ENCODE measurements at regions not wholly inside any gene's neighbourhood (a gene's known extent, or its start where the extent isn't known, plus 50 kb on each side); places are given as distances from the start of the nearest gene placed in this dataset.

GRCh38 chr2:106011380-106011779 lies 182.7 kb downstream of the UXS1 start:
- DNase-seq = no peak
- Histone ChIP-seq H3K9me3 (peaks cover 0 to 15% (median 9%) of the 10 kb centered on the region in 4 donors), H3K27ac (no peak overlapping the region), H3K36me3 (no peaks in the 10 kb centered on the region), H3K27me3 (no peaks in the 10 kb centered on the region), H3K4me1 (no peaks in the 10 kb centered on the region), H3K4me3 (no peak overlapping the region)
- TF ChIP-seq, protein P1, sequence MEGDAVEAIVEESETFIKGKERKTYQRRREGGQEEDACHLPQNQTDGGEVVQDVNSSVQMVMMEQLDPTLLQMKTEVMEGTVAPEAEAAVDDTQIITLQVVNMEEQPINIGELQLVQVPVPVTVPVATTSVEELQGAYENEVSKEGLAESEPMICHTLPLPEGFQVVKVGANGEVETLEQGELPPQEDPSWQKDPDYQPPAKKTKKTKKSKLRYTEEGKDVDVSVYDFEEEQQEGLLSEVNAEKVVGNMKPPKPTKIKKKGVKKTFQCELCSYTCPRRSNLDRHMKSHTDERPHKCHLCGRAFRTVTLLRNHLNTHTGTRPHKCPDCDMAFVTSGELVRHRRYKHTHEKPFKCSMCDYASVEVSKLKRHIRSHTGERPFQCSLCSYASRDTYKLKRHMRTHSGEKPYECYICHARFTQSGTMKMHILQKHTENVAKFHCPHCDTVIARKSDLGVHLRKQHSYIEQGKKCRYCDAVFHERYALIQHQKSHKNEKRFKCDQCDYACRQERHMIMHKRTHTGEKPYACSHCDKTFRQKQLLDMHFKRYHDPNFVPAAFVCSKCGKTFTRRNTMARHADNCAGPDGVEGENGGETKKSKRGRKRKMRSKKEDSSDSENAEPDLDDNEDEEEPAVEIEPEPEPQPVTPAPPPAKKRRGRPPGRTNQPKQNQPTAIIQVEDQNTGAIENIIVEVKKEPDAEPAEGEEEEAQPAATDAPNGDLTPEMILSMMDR (IDR thresholded peaks at IDR 0.05) = no peak
- TF ChIP-seq POLR2AphosphoS5 (IDR thresholded peaks at IDR 0.05) = no peak
- TF ChIP-seq POLR2A (IDR thresholded peaks at IDR 0.05) = no peak
- TF ChIP-seq EP300 (IDR thresholded peaks at IDR 0.05) = no peak
- 76% methylated on average over 2 of the region's 2 CpGs for WGBS, 2 donors
- no peak for ATAC-seq (ENCODE audit: low FRiP score in 2 of 2)

- WGBS, 2 donors = 84 to 89% methylated on average over 6 of the region's 6 CpGs
- no peak for DNase-seq
These were observed 183.2 kb downstream of the UXS1 start for GRCh38 chr2:106010818-106011355.

DNA sequence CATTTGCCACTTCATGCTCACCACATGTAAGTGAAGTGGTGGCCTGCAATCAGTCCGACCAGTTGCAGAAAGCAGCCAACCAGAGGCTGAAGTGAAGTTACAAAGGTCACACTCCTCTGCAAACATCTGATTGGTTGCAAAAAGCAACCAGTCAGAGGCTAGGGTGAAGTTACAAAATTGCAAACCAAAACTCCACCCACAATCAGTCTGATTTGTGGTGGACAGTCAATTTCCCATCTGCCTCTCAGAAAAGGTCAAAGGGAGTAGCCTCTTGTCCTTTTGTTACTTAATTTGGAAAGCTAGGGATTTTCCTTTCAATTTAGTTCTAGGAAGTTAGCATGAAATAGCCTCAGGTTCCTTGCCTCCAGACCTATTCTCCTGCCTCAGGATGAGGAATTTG lies 185.0 kb downstream of the UXS1 start:
- WGBS, 2 donors = 50 to 68% methylated on average over 1 of the region's 1 CpG
- Histone ChIP-seq H3K9me3 (peaks cover 4 to 33% (median 28%) of the 10 kb centered on the region in 4 donors), H3K27me3 (no peaks in the 10 kb centered on the region), H3K4me3 (no peak overlapping the region), H3K36me3 (no peaks in the 10 kb centered on the region), H3K4me1 (no peaks in the 10 kb centered on the region), H3K27ac (no peak overlapping the region)
- DNase-seq (no peak), ATAC-seq (ENCODE audit: low FRiP score in 2 of 2) (no peak)
- TF ChIP-seq, protein P1 (IDR thresholded peaks at IDR 0.05) = no peak
- TF ChIP-seq EP300 (IDR thresholded peaks at IDR 0.05) (no peak), POLR2AphosphoS5 (IDR thresholded peaks at IDR 0.05) (no peak), POLR2A (IDR thresholded peaks at IDR 0.05) (no peak)

More at GRCh38 chr2:106010818-106011355, 183.2 kb downstream of the UXS1 start:
- H3K4me1 ChIP-seq = no peaks in the 10 kb centered on the region
- no peaks in the 10 kb centered on the region for H3K36me3 ChIP-seq
- ATAC-seq (ENCODE audit: low FRiP score in 2 of 2) = no peak
- H3K27me3 ChIP-seq = no peaks in the 10 kb centered on the region
- H3K27ac ChIP-seq = no peak overlapping the region
- peaks cover 0 to 20% (median 14%) of the 10 kb centered on the region in 4 donors for H3K9me3 ChIP-seq
- TF ChIP-seq, protein P1 (IDR thresholded peaks at IDR 0.05) = no peak
- TF ChIP-seq POLR2AphosphoS5 (IDR thresholded peaks at IDR 0.05) (no peak), EP300 (IDR thresholded peaks at IDR 0.05) (no peak), POLR2A (IDR thresholded peaks at IDR 0.05) (no peak)
- H3K4me3 ChIP-seq = no peak overlapping the region

DNA sequence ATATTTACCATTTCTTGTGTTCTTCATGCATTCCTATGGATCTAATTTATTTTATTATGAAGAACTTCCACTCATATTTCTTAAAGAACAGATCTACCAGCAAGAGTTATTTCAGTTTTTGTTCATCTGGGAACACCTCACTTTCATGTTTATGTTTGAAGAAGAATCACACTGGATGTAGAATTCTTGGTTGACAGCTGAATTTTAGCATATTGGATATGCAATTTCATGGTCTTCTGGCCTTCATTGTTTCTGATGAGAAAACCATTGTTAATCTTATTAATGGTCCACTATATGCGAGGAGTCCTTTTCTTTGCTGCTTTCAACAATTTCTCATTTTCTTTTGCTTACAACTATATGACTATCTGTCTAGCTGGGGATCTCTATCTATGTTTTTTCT lies 189.2 kb downstream of the UXS1 start:
- TF ChIP-seq POLR2AphosphoS5 (IDR thresholded peaks at IDR 0.05) (no peak), POLR2A (IDR thresholded peaks at IDR 0.05) (no peak), EP300 (IDR thresholded peaks at IDR 0.05) (no peak)
- TF ChIP-seq, protein P1 (IDR thresholded peaks at IDR 0.05) = no peak
- WGBS, 2 donors = 97% methylated on average over 1 of the region's 1 CpG
- no peak overlapping the region for H3K27ac ChIP-seq
- no peak overlapping the region for H3K4me3 ChIP-seq
- H3K9me3 ChIP-seq = peaks cover 4 to 33% (median 28%) of the 10 kb centered on the region in 4 donors
- H3K4me1 ChIP-seq = no peaks in the 10 kb centered on the region
- H3K36me3 ChIP-seq = no peaks in the 10 kb centered on the region
- no peak for ATAC-seq (ENCODE audit: low FRiP score in 2 of 2)
- no peak for DNase-seq
- H3K27me3 ChIP-seq = no peaks in the 10 kb centered on the region
